HL-60 (cell line): ENCODE measurements at regions not wholly inside any gene's neighbourhood (a gene's known extent, or its start where the extent isn't known, plus 50 kb on each side); places are given as distances from the start of the nearest gene placed in this dataset.

Experiments used
- DNase-seq, 2 experiments: peaks; one replicate each; pipeline ENCODE4 v3.0.0-alpha.2; 2010 to 2020; ENCODE audit warnings: low read depth in 1 of 2, low spot score in 1 of 2
- H3K27ac ChIP-seq: fragments of 250-450 bp; sonication (Bioruptor Pico); replicated peaks from 2 replicates; pipeline ENCODE4 v1.5.1; 2020; ENCODE audit warnings: mild to moderate bottlenecking, moderate library complexity
- H3K27me3 ChIP-seq: fragments of 250-450 bp; sonication (Bioruptor Pico); 2 replicates; pipeline ENCODE4 v1.5.1; 2021; ENCODE audit warnings: mild to moderate bottlenecking, moderate library complexity; ENCODE audit not compliant: insufficient read depth, poor library complexity, severe bottlenecking
- H3K4me3 ChIP-seq: replicated peaks from 2 replicates; pipeline ENCODE4 v1.5.1; 2011; ENCODE audit warnings: mild to moderate bottlenecking, control low read depth, low read length; ENCODE audit not compliant: insufficient read depth
- GABPA ChIP-seq: IDR thresholded peaks from 2 replicates; pipeline ENCODE4 v1.6.1; 2012; ENCODE audit warnings: low read depth
- POLR2AphosphoS5 ChIP-seq: IDR thresholded peaks from 2 replicates; pipeline ENCODE4 v1.6.1; 2012; ENCODE audit warnings: low read depth
- SPI1 ChIP-seq: IDR thresholded peaks from 2 replicates; pipeline ENCODE4 v1.6.1; 2012; ENCODE audit warnings: low read depth, mild to moderate bottlenecking, borderline replicate concordance
- TF ChIP-seq, protein P1 (sequence below): IDR thresholded peaks from 2 replicates; pipeline ENCODE4 v1.6.1; 2012; ENCODE audit warnings: low read depth; ENCODE audit not compliant: insufficient replicate concordance
- TF ChIP-seq, protein P2 (sequence below): IDR thresholded peaks from one replicate; pipeline ENCODE4 v1.5.1; 2011; ENCODE audit warnings: low read length, control low read depth, inconsistent platforms; ENCODE audit not compliant: insufficient read depth

DNA sequence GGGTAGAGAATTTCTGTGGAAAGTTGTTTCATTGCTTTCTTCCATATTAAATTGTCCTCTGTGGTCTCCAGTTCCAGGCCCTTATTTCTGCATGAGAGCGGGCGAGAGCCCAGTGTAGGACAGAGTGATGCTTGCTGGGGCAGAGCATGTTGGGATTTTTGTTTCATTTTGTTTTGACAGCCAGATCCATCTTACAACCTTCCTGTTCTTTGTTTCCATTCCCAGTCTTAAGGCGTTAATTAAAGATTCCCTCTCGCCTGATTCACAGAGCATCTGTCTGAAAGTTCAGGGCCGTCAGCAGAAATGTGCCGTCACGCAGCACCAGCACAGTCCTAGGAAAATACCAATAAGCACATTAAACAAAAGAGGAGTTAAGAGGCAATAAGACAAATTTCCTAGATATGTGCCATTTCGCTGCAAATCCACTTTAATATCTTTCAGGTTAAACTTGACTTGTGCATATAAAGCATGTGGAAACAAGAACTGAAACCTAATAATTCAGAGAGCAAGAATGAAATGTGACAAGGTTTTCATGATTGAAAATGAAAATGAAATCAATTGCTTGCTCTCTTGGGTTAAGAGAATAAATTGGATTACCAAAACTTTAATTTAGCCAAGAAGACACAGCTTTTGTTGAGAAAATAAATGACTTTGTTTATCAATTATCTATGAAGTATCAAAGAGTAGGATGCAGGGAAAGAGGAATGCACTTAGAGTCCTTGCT is 210.7 kb upstream of the SLC10A2 start:
- no peak overlapping the region for H3K27ac ChIP-seq
- TF ChIP-seq, protein P1, sequence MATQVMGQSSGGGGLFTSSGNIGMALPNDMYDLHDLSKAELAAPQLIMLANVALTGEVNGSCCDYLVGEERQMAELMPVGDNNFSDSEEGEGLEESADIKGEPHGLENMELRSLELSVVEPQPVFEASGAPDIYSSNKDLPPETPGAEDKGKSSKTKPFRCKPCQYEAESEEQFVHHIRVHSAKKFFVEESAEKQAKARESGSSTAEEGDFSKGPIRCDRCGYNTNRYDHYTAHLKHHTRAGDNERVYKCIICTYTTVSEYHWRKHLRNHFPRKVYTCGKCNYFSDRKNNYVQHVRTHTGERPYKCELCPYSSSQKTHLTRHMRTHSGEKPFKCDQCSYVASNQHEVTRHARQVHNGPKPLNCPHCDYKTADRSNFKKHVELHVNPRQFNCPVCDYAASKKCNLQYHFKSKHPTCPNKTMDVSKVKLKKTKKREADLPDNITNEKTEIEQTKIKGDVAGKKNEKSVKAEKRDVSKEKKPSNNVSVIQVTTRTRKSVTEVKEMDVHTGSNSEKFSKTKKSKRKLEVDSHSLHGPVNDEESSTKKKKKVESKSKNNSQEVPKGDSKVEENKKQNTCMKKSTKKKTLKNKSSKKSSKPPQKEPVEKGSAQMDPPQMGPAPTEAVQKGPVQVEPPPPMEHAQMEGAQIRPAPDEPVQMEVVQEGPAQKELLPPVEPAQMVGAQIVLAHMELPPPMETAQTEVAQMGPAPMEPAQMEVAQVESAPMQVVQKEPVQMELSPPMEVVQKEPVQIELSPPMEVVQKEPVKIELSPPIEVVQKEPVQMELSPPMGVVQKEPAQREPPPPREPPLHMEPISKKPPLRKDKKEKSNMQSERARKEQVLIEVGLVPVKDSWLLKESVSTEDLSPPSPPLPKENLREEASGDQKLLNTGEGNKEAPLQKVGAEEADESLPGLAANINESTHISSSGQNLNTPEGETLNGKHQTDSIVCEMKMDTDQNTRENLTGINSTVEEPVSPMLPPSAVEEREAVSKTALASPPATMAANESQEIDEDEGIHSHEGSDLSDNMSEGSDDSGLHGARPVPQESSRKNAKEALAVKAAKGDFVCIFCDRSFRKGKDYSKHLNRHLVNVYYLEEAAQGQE = no peak
- TF ChIP-seq, protein P2, sequence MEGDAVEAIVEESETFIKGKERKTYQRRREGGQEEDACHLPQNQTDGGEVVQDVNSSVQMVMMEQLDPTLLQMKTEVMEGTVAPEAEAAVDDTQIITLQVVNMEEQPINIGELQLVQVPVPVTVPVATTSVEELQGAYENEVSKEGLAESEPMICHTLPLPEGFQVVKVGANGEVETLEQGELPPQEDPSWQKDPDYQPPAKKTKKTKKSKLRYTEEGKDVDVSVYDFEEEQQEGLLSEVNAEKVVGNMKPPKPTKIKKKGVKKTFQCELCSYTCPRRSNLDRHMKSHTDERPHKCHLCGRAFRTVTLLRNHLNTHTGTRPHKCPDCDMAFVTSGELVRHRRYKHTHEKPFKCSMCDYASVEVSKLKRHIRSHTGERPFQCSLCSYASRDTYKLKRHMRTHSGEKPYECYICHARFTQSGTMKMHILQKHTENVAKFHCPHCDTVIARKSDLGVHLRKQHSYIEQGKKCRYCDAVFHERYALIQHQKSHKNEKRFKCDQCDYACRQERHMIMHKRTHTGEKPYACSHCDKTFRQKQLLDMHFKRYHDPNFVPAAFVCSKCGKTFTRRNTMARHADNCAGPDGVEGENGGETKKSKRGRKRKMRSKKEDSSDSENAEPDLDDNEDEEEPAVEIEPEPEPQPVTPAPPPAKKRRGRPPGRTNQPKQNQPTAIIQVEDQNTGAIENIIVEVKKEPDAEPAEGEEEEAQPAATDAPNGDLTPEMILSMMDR = no peak
- TF ChIP-seq GABPA (no peak), SPI1 (no peak), POLR2AphosphoS5 (no peak)
- DNase-seq = no peak
- peaks cover 2% of the 10 kb centered on the region for H3K27me3 ChIP-seq
- H3K4me3 ChIP-seq = no peak overlapping the region

DNA sequence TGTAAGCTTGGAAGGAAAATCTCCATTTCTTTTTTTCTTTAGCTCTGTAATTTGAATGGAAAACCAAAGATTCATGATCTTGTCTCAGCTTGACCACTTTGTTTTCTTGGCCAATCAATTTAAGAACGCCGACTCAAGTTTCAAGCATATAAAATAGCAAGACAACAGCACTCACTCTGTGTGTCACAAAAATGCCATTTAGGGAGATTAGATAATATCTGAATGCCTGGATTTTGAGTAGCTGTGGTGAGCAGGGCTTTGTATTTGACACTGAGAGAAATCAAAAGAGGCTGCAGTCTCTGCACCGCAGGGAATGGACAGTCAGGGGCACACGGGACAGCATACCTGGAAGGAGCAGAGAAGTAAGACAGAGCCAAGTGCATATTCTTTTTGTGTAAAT is 209.5 kb upstream of the SLC10A2 start:
- Histone ChIP-seq H3K27ac (no peak overlapping the region), H3K4me3 (no peak overlapping the region), H3K27me3 (no peaks in the 10 kb centered on the region)
- TF ChIP-seq, protein P2 = no peak
- TF ChIP-seq, protein P1 = no peak
- TF ChIP-seq SPI1 (no peak), GABPA (no peak), POLR2AphosphoS5 (no peak)
- DNase-seq = no peak

DNA sequence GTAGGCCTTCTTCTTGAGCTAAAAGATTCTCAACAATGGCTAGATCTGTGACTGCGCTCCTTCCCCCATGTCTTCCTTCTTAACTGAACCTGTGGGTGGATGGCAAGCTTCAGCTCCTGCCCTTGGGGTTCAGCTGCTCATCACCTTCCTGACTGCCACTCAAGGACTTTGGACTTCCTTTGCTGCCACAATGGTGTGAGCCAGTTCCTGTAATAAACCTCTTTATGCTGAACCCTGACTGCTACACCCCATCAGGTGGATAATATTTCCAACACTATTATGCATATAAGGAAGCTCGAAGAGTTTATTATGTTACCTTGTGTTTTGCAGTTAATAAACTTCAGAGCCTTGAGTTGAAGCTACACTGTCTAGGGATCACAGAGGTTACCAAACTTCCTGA is 208.9 kb upstream of the SLC10A2 start:
- no peak for DNase-seq
- H3K27ac ChIP-seq = no peak overlapping the region
- no peaks in the 10 kb centered on the region for H3K27me3 ChIP-seq
- no peak overlapping the region for H3K4me3 ChIP-seq
- TF ChIP-seq SPI1 = no peak

DNA sequence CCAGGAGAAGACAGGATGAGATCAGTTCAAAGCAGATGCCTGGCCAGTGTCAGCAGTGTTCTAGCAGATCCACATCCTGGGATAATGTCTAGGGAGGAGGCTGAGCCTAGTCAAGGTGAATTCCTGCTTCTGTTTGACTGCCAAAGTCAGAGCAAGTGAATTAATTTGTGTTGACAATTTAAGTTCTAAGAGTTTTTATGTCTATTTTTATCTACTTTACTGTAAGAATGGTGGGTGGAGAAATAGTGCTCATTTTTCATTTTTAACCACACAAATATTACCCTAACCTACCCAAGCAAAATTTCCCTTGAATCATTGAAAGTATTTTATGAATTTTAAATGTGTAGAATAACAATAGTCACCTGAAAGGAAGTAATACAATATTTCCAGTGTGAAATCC is 207.6 kb upstream of the SLC10A2 start:
- TF ChIP-seq, protein P2 = no peak
- no peak for TF ChIP-seq GABPA
- Histone ChIP-seq H3K27me3 (no peaks in the 10 kb centered on the region), H3K4me3 (no peak overlapping the region), H3K27ac (no peak overlapping the region)
- no peak for DNase-seq
